DND-41 (cell line): ENCODE measurements at regions not wholly inside any gene's neighbourhood (a gene's known extent, or its start where the extent isn't known, plus 50 kb on each side); places are given as distances from the start of the nearest gene placed in this dataset.

Experiments used
- ATAC-seq: fragments of 200-7000 bp; cut with Tn5 transposase; 3 replicates; pipeline ENCODE4 v1.9.1; 2021; ENCODE audit warnings: low read depth; ENCODE audit not compliant: insufficient read depth
- DNase-seq: peaks from one replicate; pipeline ENCODE4 v3.0.0-alpha.2; 2020
- H2AFZ ChIP-seq: 2 replicates; pipeline ENCODE4 v1.6.0; 2012; ENCODE audit warnings: low read depth, low read length
- H3K27ac ChIP-seq: 2 replicates; pipeline ENCODE4 v1.5.1; 2012; ENCODE audit warnings: low read length, inconsistent platforms
- H3K27me3 ChIP-seq: fragments of 200-600 bp; sonication (generic); 2 replicates; pipeline ENCODE4 v1.6.0; 2012; ENCODE audit warnings: low read length, mild to moderate bottlenecking, inconsistent platforms; ENCODE audit not compliant: insufficient read depth, poor library complexity
- H3K36me3 ChIP-seq: 2 replicates; pipeline ENCODE4 v1.5.1; 2012; ENCODE audit warnings: low read length, inconsistent platforms; ENCODE audit not compliant: insufficient read depth
- H3K4me1 ChIP-seq: 2 replicates; pipeline ENCODE4 v1.5.1; 2012; ENCODE audit warnings: mild to moderate bottlenecking, low read length; ENCODE audit not compliant: insufficient read depth
- H3K4me2 ChIP-seq: 2 replicates; pipeline ENCODE4 v1.6.0; 2012; ENCODE audit warnings: mild to moderate bottlenecking, moderate library complexity, low read length, inconsistent platforms; ENCODE audit not compliant: insufficient read depth
- H3K4me3 ChIP-seq, 2 experiments: fragments of 200-600 bp in 1 of 2; shearing (Covaris generic) in 1 of 2; 2 replicates each; pipeline ENCODE4 v1.5.1; 2012 to 2016; ENCODE audit warnings: inconsistent platforms in 2 of 2, low read length in 2 of 2, mild to moderate bottlenecking in 2 of 2, low read depth in 1 of 2, moderate library complexity in 1 of 2
- H3K79me2 ChIP-seq: 2 replicates; pipeline ENCODE4 v1.6.0; 2012; ENCODE audit warnings: low read length, inconsistent platforms; ENCODE audit not compliant: insufficient read depth
- H3K9ac ChIP-seq: 2 replicates; pipeline ENCODE4 v1.6.0; 2012; ENCODE audit warnings: low read depth, mild to moderate bottlenecking, inconsistent platforms, low read length, moderate library complexity
- H3K9me3 ChIP-seq: 2 replicates; pipeline ENCODE4 v1.5.1; 2012; ENCODE audit warnings: low read length, moderate library complexity, mild to moderate bottlenecking, inconsistent platforms; ENCODE audit not compliant: insufficient read depth, severe bottlenecking
- H4K20me1 ChIP-seq: 2 replicates; pipeline ENCODE4 v1.6.0; 2012; ENCODE audit warnings: low read length; ENCODE audit not compliant: insufficient read depth
- EZH2 ChIP-seq: IDR thresholded peaks from 3 replicates; pipeline ENCODE4 v1.6.1; 2012; ENCODE audit warnings: borderline replicate concordance, low read depth, mild to moderate bottlenecking, moderate library complexity, low read length, inconsistent platforms; ENCODE audit not compliant: severe bottlenecking
- TF ChIP-seq, protein P1 (sequence below): IDR thresholded peaks from 2 replicates; pipeline ENCODE4 v1.5.1; 2012; ENCODE audit warnings: borderline replicate concordance, low read length, moderate library complexity, mild to moderate bottlenecking; ENCODE audit not compliant: poor library complexity, severe bottlenecking; ENCODE audit errors: extremely low read depth

DNA sequence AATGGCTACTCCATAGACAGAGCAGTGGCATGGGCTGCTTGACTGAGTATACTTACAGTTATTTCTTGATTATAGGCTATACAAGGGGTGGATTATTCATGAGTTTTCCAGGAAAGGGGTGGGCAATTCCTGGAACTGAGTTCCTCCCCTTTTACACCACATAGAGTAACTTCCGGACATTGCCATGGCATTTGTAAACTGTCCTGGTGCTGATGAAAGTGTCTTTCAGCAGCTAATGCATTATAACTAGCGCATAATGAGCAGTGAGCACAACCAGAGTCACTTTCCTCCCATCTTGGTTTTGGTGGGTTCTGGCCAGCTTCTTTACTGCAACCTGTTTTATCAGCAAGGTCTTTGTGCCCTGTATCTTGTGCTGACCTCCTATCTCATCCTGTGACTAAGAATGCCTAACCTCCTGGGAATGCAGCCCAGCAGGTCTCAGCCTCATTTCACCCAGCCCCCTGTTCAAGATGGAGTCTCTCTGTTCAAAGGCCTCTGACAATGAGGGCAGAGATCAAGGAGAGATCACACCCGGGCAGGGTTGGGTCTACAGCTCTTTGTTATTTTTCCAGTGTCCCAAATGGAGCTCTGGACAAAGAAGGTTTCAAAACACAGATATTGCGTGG lies 468.4 kb upstream of the PRKX start:
- Histone ChIP-seq H3K9ac (no peak overlapping the region), H4K20me1 (no peaks in the 10 kb centered on the region), H3K4me1 (no peaks in the 10 kb centered on the region), H2AFZ (no peak overlapping the region), H3K4me2 (no peak overlapping the region), H3K9me3 (no peaks in the 10 kb centered on the region), H3K27ac (no peak overlapping the region), H3K27me3 (no peaks in the 10 kb centered on the region), H3K4me3 (no peak overlapping the region), H3K79me2 (no peaks in the 10 kb centered on the region), H3K36me3 (no peaks in the 10 kb centered on the region)
- DNase-seq (no peak), ATAC-seq (no peak)
- TF ChIP-seq, protein P1, sequence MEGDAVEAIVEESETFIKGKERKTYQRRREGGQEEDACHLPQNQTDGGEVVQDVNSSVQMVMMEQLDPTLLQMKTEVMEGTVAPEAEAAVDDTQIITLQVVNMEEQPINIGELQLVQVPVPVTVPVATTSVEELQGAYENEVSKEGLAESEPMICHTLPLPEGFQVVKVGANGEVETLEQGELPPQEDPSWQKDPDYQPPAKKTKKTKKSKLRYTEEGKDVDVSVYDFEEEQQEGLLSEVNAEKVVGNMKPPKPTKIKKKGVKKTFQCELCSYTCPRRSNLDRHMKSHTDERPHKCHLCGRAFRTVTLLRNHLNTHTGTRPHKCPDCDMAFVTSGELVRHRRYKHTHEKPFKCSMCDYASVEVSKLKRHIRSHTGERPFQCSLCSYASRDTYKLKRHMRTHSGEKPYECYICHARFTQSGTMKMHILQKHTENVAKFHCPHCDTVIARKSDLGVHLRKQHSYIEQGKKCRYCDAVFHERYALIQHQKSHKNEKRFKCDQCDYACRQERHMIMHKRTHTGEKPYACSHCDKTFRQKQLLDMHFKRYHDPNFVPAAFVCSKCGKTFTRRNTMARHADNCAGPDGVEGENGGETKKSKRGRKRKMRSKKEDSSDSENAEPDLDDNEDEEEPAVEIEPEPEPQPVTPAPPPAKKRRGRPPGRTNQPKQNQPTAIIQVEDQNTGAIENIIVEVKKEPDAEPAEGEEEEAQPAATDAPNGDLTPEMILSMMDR: no peak
- TF ChIP-seq EZH2: no peak

DNA sequence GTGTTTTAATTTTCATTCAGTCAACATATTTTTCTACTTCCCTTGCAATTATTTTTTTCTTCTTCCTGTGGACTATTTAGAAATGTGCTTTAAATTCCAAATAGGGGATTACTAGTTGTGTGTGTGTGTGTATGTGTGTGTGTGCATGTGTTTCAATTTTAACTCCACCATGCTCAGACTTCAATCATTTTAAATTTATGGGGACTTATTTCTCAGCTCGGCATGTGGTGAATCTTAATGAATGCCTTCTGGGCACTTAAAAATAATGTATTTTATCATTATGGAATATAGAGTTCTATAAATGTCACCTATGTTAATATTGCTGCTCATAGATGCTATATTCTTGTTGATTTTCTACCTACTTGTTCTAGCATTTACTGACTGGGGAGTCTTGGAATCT lies 465.6 kb upstream of the PRKX start:
- ATAC-seq: no peak
- no peak overlapping the region for H3K27ac ChIP-seq
- no peak overlapping the region for H2AFZ ChIP-seq
- no peak for DNase-seq
- H3K4me2 ChIP-seq: no peak overlapping the region
- H3K9ac ChIP-seq: no peak overlapping the region
- no peak for TF ChIP-seq EZH2
- TF ChIP-seq, protein P1: no peak
- H3K4me1 ChIP-seq: no peaks in the 10 kb centered on the region
- no peak overlapping the region for H3K4me3 ChIP-seq
- H3K27me3 ChIP-seq: no peaks in the 10 kb centered on the region
- H4K20me1 ChIP-seq: no peaks in the 10 kb centered on the region
- H3K9me3 ChIP-seq: no peaks in the 10 kb centered on the region
- H3K36me3 ChIP-seq: no peaks in the 10 kb centered on the region
- H3K79me2 ChIP-seq: no peaks in the 10 kb centered on the region

DNA sequence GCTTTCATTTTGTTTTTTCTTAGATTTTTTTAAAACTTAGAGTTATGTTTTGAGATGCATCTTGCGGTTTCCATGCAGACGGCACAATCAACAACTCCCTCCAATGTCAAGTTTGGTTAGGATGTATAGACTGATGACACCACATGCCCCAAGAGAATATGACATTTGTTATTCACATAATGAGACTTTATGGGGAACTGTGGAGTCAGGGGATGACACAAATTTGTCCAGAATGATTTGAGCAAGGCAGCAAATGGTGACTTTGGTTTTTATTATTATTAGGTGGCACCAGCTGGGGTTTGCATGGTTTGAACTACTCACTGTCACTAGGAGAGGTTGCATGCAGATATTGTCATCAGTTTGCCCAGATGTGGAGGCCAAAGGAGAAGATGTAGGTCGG lies 461.8 kb upstream of the PRKX start:
- Histone ChIP-seq H3K4me1 (no peaks in the 10 kb centered on the region), H3K9ac (no peak overlapping the region), H3K79me2 (no peaks in the 10 kb centered on the region), H3K4me2 (no peak overlapping the region), H4K20me1 (no peaks in the 10 kb centered on the region), H3K27me3 (no peaks in the 10 kb centered on the region), H3K9me3 (no peaks in the 10 kb centered on the region), H3K27ac (no peak overlapping the region), H3K4me3 (no peak overlapping the region), H3K36me3 (no peaks in the 10 kb centered on the region), H2AFZ (no peak overlapping the region)
- TF ChIP-seq, protein P1: no peak
- TF ChIP-seq EZH2: no peak
- DNase-seq (no peak), ATAC-seq (no peak)

DNA sequence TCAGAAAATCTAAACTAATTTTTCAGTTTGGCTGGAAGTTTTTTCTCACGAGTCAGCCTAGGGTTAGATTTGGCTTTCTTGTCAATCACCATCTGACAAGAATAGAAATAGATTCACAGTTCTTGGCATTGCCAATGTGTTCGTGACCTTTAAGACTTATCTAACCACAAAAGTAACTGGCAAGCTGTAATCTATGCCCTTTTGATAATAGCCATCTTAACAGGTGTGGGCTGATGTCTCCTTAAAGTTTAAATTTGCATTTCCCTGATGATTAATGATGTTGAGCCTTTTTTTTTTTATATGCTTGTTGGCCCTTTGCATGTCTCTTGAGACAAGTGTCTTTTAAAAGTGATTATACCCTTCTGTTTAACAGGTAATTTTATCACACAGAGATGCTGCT lies 460.3 kb upstream of the PRKX start:
- no peaks in the 10 kb centered on the region for H4K20me1 ChIP-seq
- H3K4me3 ChIP-seq: no peak overlapping the region
- no peaks in the 10 kb centered on the region for H3K79me2 ChIP-seq
- no peaks in the 10 kb centered on the region for H3K9me3 ChIP-seq
- no peak overlapping the region for H3K4me2 ChIP-seq
- ATAC-seq: no peak
- TF ChIP-seq, protein P1: no peak
- no peak for TF ChIP-seq EZH2
- H3K36me3 ChIP-seq: no peaks in the 10 kb centered on the region
- H3K27me3 ChIP-seq: no peaks in the 10 kb centered on the region
- H3K9ac ChIP-seq: no peak overlapping the region
- H2AFZ ChIP-seq: no peak overlapping the region
- H3K4me1 ChIP-seq: no peaks in the 10 kb centered on the region
- no peak for DNase-seq
- H3K27ac ChIP-seq: no peak overlapping the region
